ENCODE measurements at regions not wholly inside any gene's neighbourhood (a gene's known extent, or its start where the extent isn't known, plus 50 kb on each side); places are given as distances from the start of the nearest gene placed in this dataset.

- no peak for DNase-seq
These were observed 551.5 kb upstream of the ZFP42 start for GRCh38 chr4:187444061-187444460.

- DNase-seq, result no peak
These were observed 545.9 kb upstream of the ZFP42 start for GRCh38 chr4:187449702-187450101.

GRCh38 chr4:187451776-187452175, 543.8 kb upstream of the ZFP42 start:
- DNase-seq, result no peak

- no peak for DNase-seq
These were observed 535.6 kb upstream of the ZFP42 start for GRCh38 chr4:187460016-187460415.

- no peak for DNase-seq
These were observed 531.0 kb upstream of the ZFP42 start for GRCh38 chr4:187464573-187464972.

- no peak for DNase-seq
These were observed 528.3 kb upstream of the ZFP42 start for GRCh38 chr4:187467224-187467623.

- no peak for DNase-seq
These were observed 525.9 kb upstream of the ZFP42 start for GRCh38 chr4:187469627-187470026.

- DNase-seq, result no peak
These were observed 525.5 kb upstream of the ZFP42 start for GRCh38 chr4:187470061-187470460.

- DNase-seq, result no peak
These were observed 521.3 kb upstream of the ZFP42 start for GRCh38 chr4:187474238-187474637.

- no peak for DNase-seq
These were observed 519.7 kb upstream of the ZFP42 start for GRCh38 chr4:187475901-187476300.

GRCh38 chr4:187477224-187477623, 518.3 kb upstream of the ZFP42 start:
- no peak for DNase-seq

GRCh38 chr4:187478292-187479140, 517.1 kb upstream of the ZFP42 start:
- no peak for DNase-seq

GRCh38 chr4:187479511-187479910, 516.1 kb upstream of the ZFP42 start:
- no peak for DNase-seq

GRCh38 chr4:187480146-187481145, 515.1 kb upstream of the ZFP42 start:
- DNase-seq, result no peak

- no peak for DNase-seq
These were observed 511.4 kb upstream of the ZFP42 start for GRCh38 chr4:187484186-187484585.

GRCh38 chr4:187485676-187486075, 509.9 kb upstream of the ZFP42 start:
- no peak for DNase-seq

- no peak for DNase-seq
These were observed 504.3 kb upstream of the ZFP42 start for GRCh38 chr4:187491286-187491685.

GRCh38 chr4:187491959-187492358, 503.6 kb upstream of the ZFP42 start:
- DNase-seq, result no peak

GRCh38 chr4:187493661-187494060, 501.9 kb upstream of the ZFP42 start:
- DNase-seq, result no peak

GRCh38 chr4:187499956-187500355, 495.6 kb upstream of the ZFP42 start:
- DNase-seq, result no peak

GRCh38 chr4:187500796-187501195, 494.8 kb upstream of the ZFP42 start:
- DNase-seq, result no peak

- DNase-seq, result no peak
These were observed 493.8 kb upstream of the ZFP42 start for GRCh38 chr4:187501731-187502130.

- DNase-seq, result no peak
These were observed 490.4 kb upstream of the ZFP42 start for GRCh38 chr4:187504974-187505797.

All from NCI-H1436 treated with DMSO at 0.1 percent for 48 hours (cell line).